ENCODE measurements at regions not wholly inside any gene's neighbourhood (a gene's known extent, or its start where the extent isn't known, plus 50 kb on each side); places are given as distances from the start of the nearest gene placed in this dataset.

DNA sequence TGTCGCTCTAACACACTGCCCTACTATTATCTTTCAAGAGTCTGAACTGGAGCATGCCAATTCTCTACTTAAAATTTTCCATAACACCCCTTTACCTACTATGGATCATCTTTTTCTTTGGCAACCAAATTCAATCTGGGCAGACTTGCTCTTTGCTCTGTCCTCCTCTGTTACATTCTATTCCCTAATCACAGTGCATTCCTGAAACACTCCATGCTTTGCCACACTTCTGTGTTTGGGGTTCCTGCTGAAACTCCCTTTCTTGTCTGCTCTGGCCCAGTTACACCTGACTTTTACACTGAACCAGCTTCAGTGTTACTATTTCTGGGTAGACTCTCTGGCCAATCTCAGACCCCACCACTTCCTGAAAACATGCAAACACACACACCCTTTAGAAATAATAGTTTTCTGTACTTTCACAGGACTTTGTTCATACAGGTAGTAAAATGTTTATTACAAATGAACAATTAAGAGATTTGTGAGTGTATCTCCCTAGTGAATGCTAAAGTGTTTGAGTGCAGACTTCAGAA is 119.9 kb upstream of the DCC start:
- Histone ChIP-seq H3K9me3 (no peaks in the 10 kb centered on the region), H3K36me3 (no peaks in the 10 kb centered on the region), H3K4me3 (no peak overlapping the region), H3K27ac (no peak overlapping the region), H3K4me1 (peaks cover 0 to 8% of the 10 kb centered on the region in 2 donors), H3K27me3 (no peaks in the 10 kb centered on the region)
- TF ChIP-seq, protein P1, sequence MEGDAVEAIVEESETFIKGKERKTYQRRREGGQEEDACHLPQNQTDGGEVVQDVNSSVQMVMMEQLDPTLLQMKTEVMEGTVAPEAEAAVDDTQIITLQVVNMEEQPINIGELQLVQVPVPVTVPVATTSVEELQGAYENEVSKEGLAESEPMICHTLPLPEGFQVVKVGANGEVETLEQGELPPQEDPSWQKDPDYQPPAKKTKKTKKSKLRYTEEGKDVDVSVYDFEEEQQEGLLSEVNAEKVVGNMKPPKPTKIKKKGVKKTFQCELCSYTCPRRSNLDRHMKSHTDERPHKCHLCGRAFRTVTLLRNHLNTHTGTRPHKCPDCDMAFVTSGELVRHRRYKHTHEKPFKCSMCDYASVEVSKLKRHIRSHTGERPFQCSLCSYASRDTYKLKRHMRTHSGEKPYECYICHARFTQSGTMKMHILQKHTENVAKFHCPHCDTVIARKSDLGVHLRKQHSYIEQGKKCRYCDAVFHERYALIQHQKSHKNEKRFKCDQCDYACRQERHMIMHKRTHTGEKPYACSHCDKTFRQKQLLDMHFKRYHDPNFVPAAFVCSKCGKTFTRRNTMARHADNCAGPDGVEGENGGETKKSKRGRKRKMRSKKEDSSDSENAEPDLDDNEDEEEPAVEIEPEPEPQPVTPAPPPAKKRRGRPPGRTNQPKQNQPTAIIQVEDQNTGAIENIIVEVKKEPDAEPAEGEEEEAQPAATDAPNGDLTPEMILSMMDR (IDR thresholded peaks at IDR 0.05) = no peak
- DNase-seq (ENCODE audit: low spot score) = no peak

DNA sequence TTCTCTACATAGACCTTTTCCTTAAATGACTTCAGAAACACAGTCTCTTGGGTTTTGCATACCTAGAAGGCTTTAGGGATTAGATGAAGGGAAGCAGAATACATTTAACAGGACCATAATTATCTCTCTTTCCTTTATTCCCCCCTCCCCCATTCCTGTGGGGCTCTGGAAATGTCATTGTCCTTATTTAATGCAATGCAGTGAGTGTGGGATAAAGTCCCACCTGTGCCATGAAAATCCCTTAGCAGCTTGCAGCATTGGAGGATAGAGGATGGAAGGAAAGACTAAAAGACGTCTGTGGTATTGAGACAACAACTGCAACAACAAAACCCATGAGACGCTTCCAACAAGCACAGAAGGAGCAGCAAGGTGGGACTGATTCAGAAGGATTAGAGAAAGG is 117.8 kb upstream of the DCC start:
- H3K27me3 ChIP-seq = no peaks in the 10 kb centered on the region
- TF ChIP-seq, protein P1 (IDR thresholded peaks at IDR 0.05) = no peak
- DNase-seq (ENCODE audit: low spot score) = no peak
- no peaks in the 10 kb centered on the region for H3K9me3 ChIP-seq
- peaks cover 0 to 8% of the 10 kb centered on the region in 2 donors for H3K4me1 ChIP-seq
- H3K36me3 ChIP-seq = no peaks in the 10 kb centered on the region
- no peak overlapping the region for H3K4me3 ChIP-seq
- no peak overlapping the region for H3K27ac ChIP-seq

DNA sequence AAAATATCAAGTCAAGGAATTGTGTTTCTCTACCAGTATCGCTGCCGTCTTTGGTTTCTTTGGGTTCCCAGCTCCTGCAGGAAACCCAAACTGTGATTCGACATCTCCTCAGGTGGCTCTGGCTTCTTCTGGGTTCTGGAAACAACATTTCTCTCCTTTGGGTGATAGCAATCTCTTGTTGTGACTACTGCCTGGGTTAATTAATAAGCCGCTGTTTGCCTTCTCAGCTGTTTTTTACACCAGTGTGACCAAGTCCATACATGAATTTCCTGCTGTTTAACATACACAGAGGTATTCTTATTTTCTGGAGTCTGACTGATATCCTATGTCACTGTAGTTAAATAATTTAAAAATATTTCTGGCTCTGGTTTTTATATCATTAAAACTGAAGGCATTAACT is 112.5 kb upstream of the DCC start:
- Histone ChIP-seq H3K4me3 (no peak overlapping the region), H3K27me3 (no peaks in the 10 kb centered on the region), H3K4me1 (no peaks in the 10 kb centered on the region), H3K27ac (no peak overlapping the region), H3K36me3 (no peaks in the 10 kb centered on the region), H3K9me3 (no peaks in the 10 kb centered on the region)
- TF ChIP-seq, protein P1 (IDR thresholded peaks at IDR 0.05) = no peak
- no peak for DNase-seq (ENCODE audit: low spot score)

DNA sequence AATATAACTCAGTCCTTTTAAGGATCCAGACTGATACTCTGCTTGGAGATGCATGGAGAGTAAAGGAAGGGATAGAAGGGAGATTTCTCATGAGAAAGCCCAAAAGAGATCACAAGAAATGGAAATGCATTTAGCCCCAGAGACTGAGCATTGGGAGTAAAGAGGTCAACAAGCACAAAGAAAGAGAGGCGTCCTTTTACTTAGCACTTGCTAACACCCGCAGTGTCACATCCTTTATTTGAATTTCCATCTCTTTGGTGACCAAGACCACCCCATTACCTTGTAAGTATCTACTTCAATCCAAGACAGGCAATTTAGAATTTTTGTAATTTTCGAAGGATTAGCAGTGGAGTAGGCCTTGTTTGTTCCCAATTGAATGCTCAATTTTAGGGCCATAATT is 111.8 kb upstream of the DCC start:
- H3K27ac ChIP-seq = no peak overlapping the region
- no peaks in the 10 kb centered on the region for H3K36me3 ChIP-seq
- no peak overlapping the region for H3K4me3 ChIP-seq
- H3K27me3 ChIP-seq = no peaks in the 10 kb centered on the region
- H3K4me1 ChIP-seq = no peaks in the 10 kb centered on the region
- TF ChIP-seq, protein P1 (IDR thresholded peaks at IDR 0.05) = no peak
- DNase-seq (ENCODE audit: low spot score) = no peak
- no peaks in the 10 kb centered on the region for H3K9me3 ChIP-seq

DNA sequence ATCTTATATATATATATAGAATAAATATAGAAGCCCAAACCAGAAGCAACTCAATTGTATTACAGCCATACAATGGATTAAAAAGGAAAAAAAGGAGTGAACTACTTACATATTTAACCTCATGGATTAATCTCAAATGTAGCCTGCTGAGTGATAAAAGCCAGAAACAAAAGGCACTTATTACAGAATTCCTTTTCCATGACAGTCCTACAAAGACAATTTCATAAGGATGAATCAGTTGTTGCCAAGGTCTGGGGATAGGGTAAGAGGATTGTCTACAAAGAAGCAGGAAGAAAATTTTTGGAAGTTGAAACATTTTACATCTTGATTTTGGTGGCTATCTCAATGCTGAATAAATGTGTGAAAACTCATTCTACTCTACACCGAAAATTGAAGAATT is 103.9 kb upstream of the DCC start:
- Histone ChIP-seq H3K9me3 (no peaks in the 10 kb centered on the region), H3K36me3 (no peaks in the 10 kb centered on the region), H3K27me3 (no peaks in the 10 kb centered on the region), H3K4me3 (no peak overlapping the region), H3K4me1 (no peaks in the 10 kb centered on the region), H3K27ac (no peak overlapping the region)
- DNase-seq (ENCODE audit: low spot score) = no peak
- TF ChIP-seq, protein P1 (IDR thresholded peaks at IDR 0.05) = no peak

DNA sequence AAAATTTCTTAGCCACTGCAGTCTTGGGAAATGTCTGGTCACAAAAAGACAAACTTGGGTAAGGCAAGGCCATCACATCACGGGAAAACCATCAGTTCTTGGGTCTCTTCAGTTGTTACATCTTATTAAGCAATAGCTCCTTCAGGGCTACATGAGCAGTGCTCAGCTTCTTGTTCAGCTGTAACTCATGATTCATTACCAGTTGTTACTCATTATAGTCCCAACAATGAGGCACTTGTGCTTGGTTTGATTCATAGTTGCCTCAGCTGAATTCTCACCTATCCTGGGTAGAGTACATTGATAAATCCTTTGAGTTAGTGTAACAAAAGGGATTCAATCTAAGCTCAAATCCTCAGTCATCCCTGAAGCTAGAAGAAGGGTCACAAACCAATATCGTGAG is 102.4 kb upstream of the DCC start:
- Histone ChIP-seq H3K4me3 (no peak overlapping the region), H3K27ac (no peak overlapping the region), H3K9me3 (no peaks in the 10 kb centered on the region), H3K4me1 (no peaks in the 10 kb centered on the region), H3K36me3 (no peaks in the 10 kb centered on the region), H3K27me3 (no peaks in the 10 kb centered on the region)
- TF ChIP-seq, protein P1 (IDR thresholded peaks at IDR 0.05) = no peak
- no peak for DNase-seq (ENCODE audit: low spot score)
